H1 (cell line): ENCODE measurements at regions not wholly inside any gene's neighbourhood (a gene's known extent, or its start where the extent isn't known, plus 50 kb on each side); places are given as distances from the start of the nearest gene placed in this dataset.

Experiments used
- CTCF ChIA-PET: fragments of 300-600 bp; sonication (Branson Sonifier 250); formaldehyde crosslinking; loops from one replicate; lab custom pipeline; 2021; ENCODE audit not compliant: partially characterized antibody; lab: Charles Lee
- POLR2A ChIA-PET: fragments of 300-600 bp; sonication (Branson Sonifier 250); formaldehyde crosslinking; loops from one replicate; lab custom pipeline; 2021; ENCODE audit warnings: inconsistent platforms; ENCODE audit not compliant: partially characterized antibody; lab: Charles Lee
- DNase-seq, 2 experiments: peaks; one replicate each; pipeline versions ENCODE4 v3.0.0 to v3.0.0-alpha.2; 2010 to 2022; ENCODE audit warnings: low spot score in 2 of 2, low read depth in 1 of 2, mixed read lengths in 1 of 2
- FAIRE-seq: peaks from 2 replicates; lab custom pipeline; 2011; peaks lifted over from hg19 to GRCh38; lab: Jason Lieb, UNC
- H2AFZ ChIP-seq: 2 replicates; pipeline ENCODE4 v1.8.1; 2012; ENCODE audit warnings: low read length, inconsistent platforms
- H2AK5ac ChIP-seq: 2 replicates; pipeline ENCODE4 v1.6.1; 2013; ENCODE audit warnings: low read depth, low read length
- H2BK120ac ChIP-seq: replicated peaks from 2 replicates; pipeline ENCODE3; 2013; ENCODE audit warnings: low read depth, low read length, inconsistent platforms
- H2BK12ac ChIP-seq: 2 replicates; pipeline ENCODE4 v1.6.1; 2013; ENCODE audit warnings: low read depth, low read length
- H2BK15ac ChIP-seq: 2 replicates; pipeline ENCODE4 v1.6.1; 2013; ENCODE audit warnings: low read length
- H2BK20ac ChIP-seq: 2 replicates; pipeline ENCODE4 v1.6.1; 2013; ENCODE audit warnings: low read length
- H2BK5ac ChIP-seq: 2 replicates; pipeline ENCODE4 v1.6.1; 2013; ENCODE audit warnings: low read depth, low read length
- H3K14ac ChIP-seq: 2 replicates; pipeline ENCODE4 v1.6.1; 2013; ENCODE audit warnings: inconsistent platforms; ENCODE audit not compliant: insufficient read length
- H3K18ac ChIP-seq: 2 replicates; pipeline ENCODE4 v1.6.1; 2013; ENCODE audit warnings: low read length; ENCODE audit errors: extremely low read depth
- H3K23ac ChIP-seq: 2 replicates; pipeline ENCODE4 v1.6.1; 2013; ENCODE audit warnings: inconsistent platforms; ENCODE audit not compliant: insufficient read length
- H3K23me2 ChIP-seq: 2 replicates; pipeline ENCODE4 v1.6.1; 2013; ENCODE audit warnings: low read depth, low read length
- H3K27ac ChIP-seq: 2 replicates; pipeline ENCODE4 v1.6.1; 2011; ENCODE audit warnings: low read depth, low read length, inconsistent platforms
- H3K27me3 ChIP-seq, 4 experiments: replicated peaks in 1 of 4; 1 replicate in 1 of 4; 2 replicates in 3 of 4; pipeline versions ENCODE4 v1.6.1 to v1.8.1; 2011 to 2013; ENCODE audit warnings: low read length in 3 of 4, mild to moderate bottlenecking in 3 of 4, inconsistent platforms in 2 of 4, mixed read lengths in 2 of 4, moderate library complexity in 1 of 4; ENCODE audit not compliant: control insufficient read depth in 3 of 4, insufficient read depth in 3 of 4; ENCODE audit errors: extremely low read depth in 1 of 4
- H3K36me3 ChIP-seq, 4 experiments: 2 replicates each; pipeline versions ENCODE4 v1.6.1 to v1.8.1; 2011 to 2013; ENCODE audit warnings: mild to moderate bottlenecking in 4 of 4, low read length in 3 of 4, moderate library complexity in 2 of 4, control low read depth in 1 of 4, inconsistent platforms in 1 of 4; ENCODE audit not compliant: insufficient read depth in 4 of 4, control insufficient read depth in 2 of 4
- H3K4ac ChIP-seq: replicated peaks from 2 replicates; pipeline ENCODE3; 2013; ENCODE audit warnings: low read length, low read depth, mixed read lengths, inconsistent platforms; ENCODE audit not compliant: insufficient read length
- H3K4me1 ChIP-seq, 4 experiments: replicated peaks in 1 of 4; 1 replicate in 1 of 4; 2 replicates in 3 of 4; pipeline versions ENCODE4 v1.6.1 to v1.8.1; 2011 to 2013; ENCODE audit warnings: low read length in 3 of 4, inconsistent platforms in 2 of 4, mixed read lengths in 1 of 4; ENCODE audit not compliant: insufficient read depth in 4 of 4, control insufficient read depth in 3 of 4
- H3K4me2 ChIP-seq, 2 experiments: 2 replicates each; pipeline versions ENCODE4 v1.6.1 to v1.8.1; 2011 to 2013; ENCODE audit warnings: low read depth in 2 of 2, low read length in 2 of 2, control low read depth in 1 of 2, inconsistent platforms in 1 of 2, mild to moderate bottlenecking in 1 of 2; ENCODE audit not compliant: insufficient read depth in 1 of 2
- H3K4me3 ChIP-seq, 4 experiments: fragments of 200-600, 300-600 bp in 1 of 4; sonication (generic), shearing (Covaris generic), sonication (Bioruptor Twin) in 1 of 4; 2 replicates each; pipeline versions ENCODE4 v1.5.1 to v1.8.1; 2011 to 2016; ENCODE audit warnings: low read length in 4 of 4, low read depth in 3 of 4, control low read depth in 2 of 4, inconsistent platforms in 2 of 4, mild to moderate bottlenecking in 2 of 4, mixed read lengths in 1 of 4, moderate library complexity in 1 of 4; ENCODE audit not compliant: insufficient read depth in 2 of 4; ENCODE audit errors: extremely low read depth in 1 of 4
- H3K56ac ChIP-seq: replicated peaks from 2 replicates; pipeline ENCODE3; 2013; ENCODE audit warnings: low read depth, mild to moderate bottlenecking, mixed read lengths, low read length, inconsistent platforms; ENCODE audit not compliant: insufficient read length
- H3K79me1 ChIP-seq: 2 replicates; pipeline ENCODE4 v1.6.1; 2013; ENCODE audit warnings: low read depth, low read length, control low read depth
- H3K79me2 ChIP-seq, 2 experiments: 2 replicates each; pipeline versions ENCODE4 v1.6.1 to v1.8.1; 2012 to 2013; ENCODE audit warnings: low read length in 2 of 2, mild to moderate bottlenecking in 2 of 2, inconsistent platforms in 1 of 2; ENCODE audit not compliant: insufficient read depth in 2 of 2, control insufficient read depth in 1 of 2
- H3K9ac ChIP-seq, 4 experiments: replicated peaks in 1 of 4; 1 replicate in 1 of 4; 2 replicates in 3 of 4; pipeline versions ENCODE4 v1.6.1 to v1.8.1; 2011 to 2013; ENCODE audit warnings: low read depth in 3 of 4, low read length in 3 of 4, control low read depth in 2 of 4, mild to moderate bottlenecking in 2 of 4, moderate library complexity in 2 of 4, inconsistent platforms in 1 of 4; ENCODE audit errors: extremely low read depth in 1 of 4
- H3K9me3 ChIP-seq, 2 experiments: 2 replicates each; pipeline versions ENCODE4 v1.6.1 to v1.8.1; 2012 to 2013; ENCODE audit warnings: mild to moderate bottlenecking in 2 of 2, moderate library complexity in 2 of 2, control low read depth in 1 of 2, inconsistent platforms in 1 of 2, low read depth in 1 of 2, low read length in 1 of 2, mixed read lengths in 1 of 2; ENCODE audit not compliant: insufficient read depth in 2 of 2
- H4K20me1 ChIP-seq, 2 experiments: replicated peaks in 1 of 2; 2 replicates each; pipeline versions ENCODE3 to v1.8.1; 2011 to 2013; ENCODE audit warnings: inconsistent platforms in 2 of 2, low read length in 2 of 2, mild to moderate bottlenecking in 1 of 2; ENCODE audit not compliant: insufficient read depth in 2 of 2, control insufficient read depth in 1 of 2
- H4K5ac ChIP-seq: 2 replicates; pipeline ENCODE4 v1.6.1; 2013; ENCODE audit warnings: low read length, low read depth, mixed read lengths, inconsistent platforms; ENCODE audit not compliant: insufficient read length
- H4K8ac ChIP-seq: 2 replicates; pipeline ENCODE4 v1.8.0; 2013; ENCODE audit warnings: mild to moderate bottlenecking, moderate library complexity, low read length, inconsistent platforms; ENCODE audit not compliant: insufficient read depth; ENCODE audit errors: extremely low read depth
- H4K91ac ChIP-seq: replicated peaks from 2 replicates; pipeline ENCODE3; 2013; ENCODE audit warnings: low read length, mixed read lengths, inconsistent platforms; ENCODE audit not compliant: insufficient read length
- CEBPB ChIP-seq: IDR thresholded peaks from 2 replicates; pipeline ENCODE4 v1.6.1; 2012; ENCODE audit warnings: low read depth, low read length
- CTCF ChIP-seq, 3 experiments: IDR thresholded peaks; 1 replicate in 2 of 3; 2 replicates in 1 of 3; pipeline versions ENCODE4 v1.5.1 to v1.6.1; 2011; ENCODE audit warnings: low read length in 3 of 3, mild to moderate bottlenecking in 3 of 3, inconsistent platforms in 2 of 3, low read depth in 1 of 3, moderate library complexity in 1 of 3; ENCODE audit not compliant: insufficient read depth in 1 of 3; ENCODE audit errors: control extremely low read depth in 1 of 3
- EP300 ChIP-seq, 2 experiments: IDR thresholded peaks; 1 replicate in 1 of 2; 2 replicates in 1 of 2; pipeline ENCODE4 v1.6.1; 2011 to 2012; ENCODE audit warnings: low read depth in 2 of 2, low read length in 2 of 2, mild to moderate bottlenecking in 2 of 2, borderline replicate concordance in 1 of 2, inconsistent platforms in 1 of 2, moderate library complexity in 1 of 2
- EZH2 ChIP-seq: fragments of 200-600 bp; sonication (generic); IDR thresholded peaks from 2 replicates; pipeline ENCODE4 v1.7.1; 2012; ENCODE audit warnings: low read depth, mild to moderate bottlenecking, moderate library complexity, low read length, inconsistent platforms; ENCODE audit not compliant: severe bottlenecking
- GABPA ChIP-seq: IDR thresholded peaks from 2 replicates; pipeline ENCODE4 v1.6.1; 2011; ENCODE audit warnings: mild to moderate bottlenecking, low read length, moderate library complexity, borderline replicate concordance; ENCODE audit not compliant: insufficient read depth
- JUN ChIP-seq: IDR thresholded peaks from 2 replicates; pipeline ENCODE4 v1.6.1; 2011; ENCODE audit warnings: low read depth, mild to moderate bottlenecking, improper control_type of control experiment, low read length
- PHF8 ChIP-seq: fragments of 200-600 bp; sonication (generic); conservative IDR thresholded peaks from 2 replicates; pipeline ENCODE4 v1.7.1; 2012; ENCODE audit warnings: low read depth, mild to moderate bottlenecking, inconsistent platforms, low read length, moderate library complexity
- POLR2A ChIP-seq, 2 experiments: IDR thresholded peaks; 1 replicate in 1 of 2; 2 replicates in 1 of 2; pipeline ENCODE4 v1.6.1; 2011; ENCODE audit warnings: low read depth in 2 of 2, low read length in 2 of 2, mild to moderate bottlenecking in 2 of 2; ENCODE audit errors: control extremely low read depth in 1 of 2
- RXRA ChIP-seq: IDR thresholded peaks from 2 replicates; pipeline ENCODE4 v1.6.1; 2011; ENCODE audit warnings: low read depth, mild to moderate bottlenecking, low read length, moderate library complexity; ENCODE audit not compliant: insufficient read depth
- SAP30 ChIP-seq: fragments of 300-600 bp; sonication (generic); IDR thresholded peaks from 2 replicates; pipeline ENCODE4 v1.7.1; 2012; ENCODE audit warnings: low read length, moderate library complexity, mild to moderate bottlenecking, inconsistent platforms; ENCODE audit not compliant: insufficient read depth, insufficient replicate concordance
- TBP ChIP-seq: IDR thresholded peaks from 2 replicates; pipeline ENCODE4 v1.6.1; 2011; ENCODE audit warnings: low read depth, low read length, improper control_type of control experiment
- ZNF274 ChIP-seq: IDR thresholded peaks from 2 replicates; pipeline ENCODE4 v1.7.0; 2012; ENCODE audit warnings: low read length, borderline replicate concordance; ENCODE audit errors: extremely low read depth
- WGBS, 2 experiments: shearing (Covaris generic) in 1 of 2; methylation state at CpG; one replicate each; pipeline versions ENCODE4 v1.1.6 to v1.1.7; 2013 to 2015; ENCODE audit warnings: low lambda C conversion rate in 2 of 2, mixed read lengths in 2 of 2, inconsistent platforms in 1 of 2, low coverage in 1 of 2, missing lambda C conversion rate in 1 of 2; ENCODE audit not compliant: insufficient replicate concordance in 2 of 2, insufficient coverage in 1 of 2, insufficient read length in 1 of 2; ENCODE audit errors: extremely low coverage in 1 of 2, missing lambda C conversion rate in 1 of 2; 5-methylcytosine and 5-hydroxymethylcytosine counted together

- 94% methylated on average over 2 of the region's 2 CpGs; no CpG with 5 or more reads in 1 of the 2 experiments for WGBS, 2 experiments
- Histone ChIP-seq H3K23me2 (no peaks in the 10 kb centered on the region), H3K9ac (no peak overlapping the region), H2BK20ac (no peak overlapping the region), H4K5ac (no peak overlapping the region), H3K9me3 (0 out of 4 replicates have a peak, but pooled peaks cover 0 to 3% of the 10 kb centered on the region in 2 experiments), H2BK15ac (no peak overlapping the region), H2AK5ac (no peak overlapping the region), H4K20me1 (no peaks in the 10 kb centered on the region), H3K27me3 (no peaks in the 10 kb centered on the region), H2BK5ac (no peak overlapping the region), H3K4ac (no peak overlapping the region), H3K4me2 (no peak overlapping the region), H3K36me3 (no peaks in the 10 kb centered on the region), H2BK12ac (no peak overlapping the region), H3K56ac (no peak overlapping the region), H3K14ac (no peak overlapping the region), H4K8ac (no peak overlapping the region), H3K23ac (no peak overlapping the region), H3K4me1 (no peaks in the 10 kb centered on the region), H3K18ac (no peak overlapping the region), H2AFZ (no peak overlapping the region), H4K91ac (no peak overlapping the region), H3K4me3 (no peak overlapping the region), H2BK120ac (no peak overlapping the region), H3K79me2 (no peaks in the 10 kb centered on the region), H3K27ac (no peak overlapping the region), H3K79me1 (no peaks in the 10 kb centered on the region)
- no peak for FAIRE-seq
- ChIA-PET CTCF (interaction anchor here (0.9 to 1.1 kb wide), 3 partner anchors 32 to 576 kb away, joined by 3 to 4 read pairs (median 3); no protein-coding TSS in a partner anchor), POLR2A (no interaction called here)
- no peak for DNase-seq
- no peak for TF ChIP-seq RXRA
- no peak for TF ChIP-seq ZNF274
- no peak for TF ChIP-seq EP300 (IDR thresholded peaks at IDR 0.05; ENCODE audit: borderline replicate concordance in 1 of 2, low read depth in 2 of 2, low read length in 2 of 2)
- no peak for TF ChIP-seq CTCF (IDR thresholded peaks at IDR 0.05; ENCODE audit: control extremely low read depth in 1 of 3, insufficient read depth in 1 of 3, low read depth in 1 of 3, low read length in 3 of 3)
- no peak for TF ChIP-seq TBP
- no peak for TF ChIP-seq EZH2
- no peak for TF ChIP-seq POLR2A (IDR thresholded peaks at IDR 0.05; ENCODE audit: control extremely low read depth in 1 of 2, low read depth in 2 of 2, low read length in 2 of 2)
- TF ChIP-seq JUN: no peak
- TF ChIP-seq SAP30: no peak
- TF ChIP-seq PHF8: no peak
- no peak for TF ChIP-seq GABPA
- no peak for TF ChIP-seq CEBPB
Observed at GRCh38 chr12:87376722-87377121, 652.5 kb downstream of the C12orf50 start.
